Activated CD4-positive, CD25-positive, alpha-beta regulatory T cell treated with anti-CD3 and anti-CD28 coated beads, Interleukin-2, amount 50 U/mL, for 72 hours (primary cell): ENCODE measurements at regions not wholly inside any gene's neighbourhood (a gene's known extent, or its start where the extent isn't known, plus 50 kb on each side); places are given as distances from the start of the nearest gene placed in this dataset.
"Not testable (repeated sequence)": the region's sequence is repeated elsewhere in the genome, so short reads cannot be mapped to it uniquely, and the experiment has no call there.

ENCODE experiments used
- DNase-seq: peaks from one replicate; pipeline ENCODE4 v3.0.0; 2021

- DNase-seq = no peak
Measured at GRCh38 chr3:101134331-101134730, 141.1 kb upstream of the ABI3BP start.

GRCh38 chr3:101133652-101134051 lies 140.4 kb upstream of the ABI3BP start:
- DNase-seq = no peak

- not testable (repeated sequence) for DNase-seq
Measured at GRCh38 chr3:101133197-101133596, 140.0 kb upstream of the ABI3BP start.

GRCh38 chr3:101131767-101132166 lies 138.5 kb upstream of the ABI3BP start:
- DNase-seq = no peak

- DNase-seq = no peak
Measured at GRCh38 chr3:101128786-101129185, 135.6 kb upstream of the ABI3BP start.

GRCh38 chr3:101128001-101128400 lies 134.8 kb upstream of the ABI3BP start:
- DNase-seq = no peak

- no peak for DNase-seq
Measured at GRCh38 chr3:101124125-101124524, 130.9 kb upstream of the ABI3BP start.

GRCh38 chr3:101123081-101123480 lies 129.9 kb upstream of the ABI3BP start:
- DNase-seq = no peak

- DNase-seq = no peak
Measured at GRCh38 chr3:101122681-101123080, 129.5 kb upstream of the ABI3BP start.

GRCh38 chr3:101120039-101120438 lies 126.8 kb upstream of the ABI3BP start:
- DNase-seq = no peak

GRCh38 chr3:101119535-101119934 lies 126.3 kb upstream of the ABI3BP start:
- no peak for DNase-seq

GRCh38 chr3:101117980-101118379 lies 124.8 kb upstream of the ABI3BP start:
- no peak for DNase-seq

GRCh38 chr3:101117465-101117864 lies 124.2 kb upstream of the ABI3BP start:
- no peak for DNase-seq

- DNase-seq = not testable (repeated sequence)
Measured at GRCh38 chr3:101110295-101110694, 117.1 kb upstream of the ABI3BP start.

- DNase-seq = no peak
Measured at GRCh38 chr3:101104321-101104720, 111.1 kb upstream of the ABI3BP start.

- DNase-seq = no peak
Measured at GRCh38 chr3:101102678-101103296, 109.6 kb upstream of the ABI3BP start.

GRCh38 chr3:101100361-101101009 lies 107.3 kb upstream of the ABI3BP start:
- no peak for DNase-seq

GRCh38 chr3:101099791-101100190 lies 106.6 kb upstream of the ABI3BP start:
- no peak for DNase-seq

GRCh38 chr3:101096444-101096843 lies 103.2 kb upstream of the ABI3BP start:
- DNase-seq = no peak

GRCh38 chr3:101095693-101096430 lies 102.6 kb upstream of the ABI3BP start:
- no peak for DNase-seq

GRCh38 chr3:101091489-101091888 lies 98.3 kb upstream of the ABI3BP start:
- DNase-seq = no peak

- no peak for DNase-seq
Measured at GRCh38 chr3:101085752-101086151, 92.5 kb upstream of the ABI3BP start.

- no peak for DNase-seq
Measured at GRCh38 chr3:101084404-101084803, 91.2 kb upstream of the ABI3BP start.

GRCh38 chr3:101081999-101082398 lies 88.8 kb upstream of the ABI3BP start:
- DNase-seq = no peak
